HEK293 (cell line): ENCODE measurements at regions not wholly inside any gene's neighbourhood (a gene's known extent, or its start where the extent isn't known, plus 50 kb on each side); places are given as distances from the start of the nearest gene placed in this dataset.

ENCODE experiments used
- CTCF ChIP-seq: fragments of 450-650 bp; formaldehyde crosslinking; IDR thresholded peaks from 2 replicates; pipeline ENCODE4 v1.5.1; 2016; ENCODE audit warnings: missing biosample characterization, missing genetic modification characterization
- MYNN ChIP-seq: fragments of 450-650 bp; formaldehyde crosslinking; IDR thresholded peaks from 2 replicates; pipeline ENCODE4 v1.5.1; 2016; ENCODE audit warnings: missing biosample characterization, missing genetic modification characterization, borderline replicate concordance
- SCRT2 ChIP-seq: fragments of 450-650 bp; formaldehyde crosslinking; IDR thresholded peaks from 2 replicates; pipeline ENCODE4 v1.5.1; 2016; ENCODE audit warnings: missing biosample characterization, missing genetic modification characterization
- ZBTB10 ChIP-seq: fragments of 450-650 bp; formaldehyde crosslinking; IDR thresholded peaks from 2 replicates; pipeline ENCODE4 v1.5.1; 2016; ENCODE audit warnings: missing biosample characterization, missing genetic modification characterization
- ZBTB20 ChIP-seq: fragments of 450-650 bp; formaldehyde crosslinking; IDR thresholded peaks from 2 replicates; pipeline ENCODE4 v1.5.1; 2016; ENCODE audit warnings: missing biosample characterization, missing genetic modification characterization
- ZNF112 ChIP-seq: fragments of 450-650 bp; formaldehyde crosslinking; IDR thresholded peaks from 2 replicates; pipeline ENCODE4 v1.5.0; 2017; ENCODE audit warnings: missing biosample characterization, missing genetic modification characterization
- ZNF221 ChIP-seq: fragments of 450-650 bp; formaldehyde crosslinking; IDR thresholded peaks from 2 replicates; pipeline ENCODE4 v1.5.1; 2017; ENCODE audit warnings: missing biosample characterization, missing genetic modification characterization, borderline replicate concordance
- ZNF623 ChIP-seq: fragments of 450-650 bp; formaldehyde crosslinking; IDR thresholded peaks from 2 replicates; pipeline ENCODE4 v1.5.1; 2016; ENCODE audit warnings: missing biosample characterization, missing genetic modification characterization
- ZNF692 ChIP-seq: fragments of 450-650 bp; formaldehyde crosslinking; IDR thresholded peaks from 2 replicates; pipeline ENCODE4 v1.5.1; 2016; ENCODE audit warnings: missing biosample characterization, missing genetic modification characterization
- ZNF776 ChIP-seq: fragments of 450-650 bp; formaldehyde crosslinking; IDR thresholded peaks from 2 replicates; pipeline ENCODE4 v1.5.0; 2017; ENCODE audit warnings: missing biosample characterization, missing genetic modification characterization, borderline replicate concordance
- ZNF785 ChIP-seq: fragments of 450-650 bp; formaldehyde crosslinking; IDR thresholded peaks from 2 replicates; pipeline ENCODE4 v1.5.1; 2016; ENCODE audit warnings: missing biosample characterization, missing genetic modification characterization

GRCh38 chr5:145554399-145554798 lies 280.7 kb downstream of the PRELID2 start:
- TF ChIP-seq ZNF692 (tag by site-specific recombination), result no peak
- no peak for TF ChIP-seq ZNF776 (tag by site-specific recombination)
- no peak for TF ChIP-seq MYNN (tag by site-specific recombination)
- no peak for TF ChIP-seq CTCF (tag by site-specific recombination)
- no peak for TF ChIP-seq SCRT2 (tag by site-specific recombination)
- no peak for TF ChIP-seq ZNF112 (tag by site-specific recombination)
- no peak for TF ChIP-seq ZNF785 (tag by site-specific recombination)
- no peak for TF ChIP-seq ZBTB10 (tag by site-specific recombination)
- no peak for TF ChIP-seq ZBTB20
- TF ChIP-seq ZNF623 (tag by site-specific recombination), result no peak
- no peak for TF ChIP-seq ZNF221
